Activated CD4-positive, alpha-beta T cell treated with anti-CD3 and anti-CD28 coated beads, Interleukin-2, amount 50 U/mL, for 1 hour (primary cell): ENCODE measurements at regions not wholly inside any gene's neighbourhood (a gene's known extent, or its start where the extent isn't known, plus 50 kb on each side); places are given as distances from the start of the nearest gene placed in this dataset.

Experiments
- DNase-seq: peaks from one replicate; pipeline ENCODE4 v3.0.0-alpha.2; 2020

DNA sequence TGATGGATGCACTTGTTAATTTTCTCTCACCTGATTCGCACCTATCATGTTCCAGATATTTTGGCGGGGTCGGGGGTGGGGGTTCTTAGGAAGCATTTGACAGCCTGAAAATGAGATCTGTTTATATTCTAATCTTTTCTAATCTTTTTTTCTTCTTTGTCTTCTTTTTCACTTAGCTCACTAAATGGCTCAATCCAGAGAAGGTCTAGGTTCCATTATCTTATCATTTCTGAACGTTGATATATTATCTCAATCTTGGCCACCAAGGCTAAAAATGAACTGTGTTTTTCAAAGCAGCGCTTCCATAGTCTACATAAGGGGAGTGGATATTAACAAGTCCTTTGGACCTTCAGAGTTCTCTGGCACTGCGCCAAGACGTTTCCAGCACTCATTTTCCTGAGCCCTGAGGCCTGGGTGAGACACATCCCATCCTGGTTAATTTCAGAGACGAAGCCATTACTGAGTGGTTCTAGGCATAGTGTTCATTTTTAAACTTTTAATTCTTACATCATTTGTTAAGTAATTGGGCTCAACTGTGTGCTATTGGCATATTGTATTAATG, 229.0 kb downstream of the SOX11 start:
- no peak for DNase-seq

- no peak for DNase-seq
Observed at GRCh38 chr2:5923957-5924945, 232.1 kb downstream of the SOX11 start.

DNA sequence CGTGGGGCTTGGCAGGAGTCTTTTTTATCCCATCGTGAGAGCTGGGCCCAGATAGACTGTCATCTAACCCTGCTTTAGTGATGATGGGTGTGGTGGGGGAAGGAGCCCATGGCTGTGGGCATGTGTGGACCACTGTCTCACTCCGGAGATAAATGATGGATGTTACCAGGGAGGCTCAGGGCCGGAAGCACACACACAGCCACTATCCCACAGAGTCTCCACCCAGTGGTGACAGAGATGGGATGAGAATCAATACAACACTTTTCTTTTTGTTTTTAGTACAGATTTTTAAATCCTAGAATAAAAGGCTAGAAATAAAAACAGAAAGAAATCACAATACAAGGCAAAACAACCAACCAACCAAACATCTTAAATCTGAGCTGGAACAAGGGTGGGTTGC, 233.4 kb downstream of the SOX11 start:
- no peak for DNase-seq

- no peak for DNase-seq
Observed at GRCh38 chr2:5926871-5927512, 234.8 kb downstream of the SOX11 start.

DNA sequence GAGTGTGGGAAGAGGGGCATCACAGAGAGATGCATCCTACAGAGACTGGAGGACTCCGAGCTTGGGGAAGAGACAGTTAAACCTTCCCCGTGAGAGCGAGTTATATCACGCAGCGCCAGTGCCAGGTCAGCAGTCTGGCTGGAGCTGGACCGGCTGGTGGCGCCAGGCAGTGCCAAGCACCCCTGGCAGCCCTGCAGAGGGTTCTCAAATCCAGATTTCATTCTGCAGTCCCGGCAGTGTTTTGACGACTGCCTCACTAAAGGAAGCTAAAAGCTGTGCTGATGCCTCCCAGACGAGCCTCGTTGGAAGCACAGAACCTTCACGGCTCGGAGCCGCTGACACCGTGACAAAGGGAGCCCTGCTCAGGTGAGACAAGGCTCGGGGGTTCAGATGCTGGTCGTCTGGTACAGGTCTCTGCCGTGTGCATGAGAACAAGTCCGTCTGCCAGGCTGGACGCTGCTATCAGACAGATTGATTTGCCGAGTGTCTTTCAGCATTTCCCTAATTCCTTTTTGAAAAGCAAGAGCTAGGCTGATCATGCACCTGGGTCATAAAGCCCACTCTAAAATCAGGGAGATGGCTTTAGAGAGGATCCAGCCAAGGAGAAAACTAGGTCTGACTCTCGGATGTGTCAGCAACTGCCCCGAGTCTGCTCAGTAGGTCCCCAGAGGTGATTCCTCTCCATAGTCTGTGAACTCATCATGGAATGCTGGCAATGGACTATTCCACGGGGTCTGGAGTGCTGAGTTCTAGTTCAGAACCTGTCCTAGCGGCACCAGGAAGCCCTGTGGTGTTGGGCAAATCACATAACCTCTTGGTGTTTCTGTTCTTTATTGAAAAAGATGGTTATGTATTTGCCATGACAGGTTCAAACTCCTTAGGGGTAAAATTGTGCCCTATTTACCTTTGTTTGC, 240.6 kb downstream of the SOX11 start:
- DNase-seq = no peak

- DNase-seq = no peak
Observed at GRCh38 chr2:5933669-5934068, 241.5 kb downstream of the SOX11 start.

GRCh38 chr2:5937321-5937720, 245.1 kb downstream of the SOX11 start:
- no peak for DNase-seq

DNA sequence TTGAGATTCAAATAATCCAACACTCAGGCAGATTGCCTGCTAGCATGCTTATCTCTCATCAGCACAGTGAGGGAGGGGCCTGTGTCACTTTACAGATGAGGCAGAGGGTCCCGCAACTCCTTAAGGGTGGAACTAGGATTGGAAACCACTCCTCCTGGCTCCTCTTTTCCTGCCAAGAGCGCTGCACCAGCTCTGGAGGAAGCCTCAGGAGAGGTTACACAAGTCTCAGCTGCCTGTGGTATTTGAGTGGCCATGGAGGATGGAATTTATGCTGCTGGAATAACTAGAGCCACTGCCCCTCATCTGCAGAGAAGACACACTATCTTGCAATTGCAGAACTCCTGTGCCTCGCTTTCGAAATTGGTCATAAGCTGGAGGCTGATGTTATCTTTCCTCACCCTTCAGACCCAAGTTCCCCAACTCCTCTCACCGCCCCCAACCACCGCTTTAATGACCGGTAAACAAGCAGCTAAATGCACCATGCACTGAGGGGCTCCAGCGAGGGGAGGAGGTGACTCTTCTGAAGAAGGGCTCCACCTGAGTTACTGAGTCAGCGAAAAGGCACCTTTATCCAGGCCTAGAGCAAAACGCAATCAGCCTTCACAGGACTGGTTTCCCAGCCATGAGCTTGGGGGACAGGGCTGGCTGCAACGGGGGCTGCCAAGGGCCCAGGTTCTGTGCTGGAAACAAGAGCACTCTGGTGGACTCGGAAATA, 245.8 kb downstream of the SOX11 start:
- no peak for DNase-seq

DNA sequence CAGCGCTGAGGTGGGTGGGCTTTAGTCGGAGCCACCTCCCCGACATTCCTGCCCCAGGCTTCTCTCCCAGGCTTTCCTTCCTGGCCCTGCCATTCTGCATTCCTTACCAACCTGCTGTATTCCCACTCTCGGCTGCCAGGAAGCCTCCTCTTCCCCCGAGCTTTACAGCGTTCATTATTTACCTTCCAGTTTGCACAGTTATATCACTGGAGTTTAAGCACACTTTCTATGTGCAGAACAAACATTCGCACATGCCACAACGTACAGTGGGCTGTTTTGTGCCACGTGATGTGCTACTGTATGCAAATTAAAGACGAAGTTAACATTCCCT, 246.3 kb downstream of the SOX11 start:
- DNase-seq = no peak

DNA sequence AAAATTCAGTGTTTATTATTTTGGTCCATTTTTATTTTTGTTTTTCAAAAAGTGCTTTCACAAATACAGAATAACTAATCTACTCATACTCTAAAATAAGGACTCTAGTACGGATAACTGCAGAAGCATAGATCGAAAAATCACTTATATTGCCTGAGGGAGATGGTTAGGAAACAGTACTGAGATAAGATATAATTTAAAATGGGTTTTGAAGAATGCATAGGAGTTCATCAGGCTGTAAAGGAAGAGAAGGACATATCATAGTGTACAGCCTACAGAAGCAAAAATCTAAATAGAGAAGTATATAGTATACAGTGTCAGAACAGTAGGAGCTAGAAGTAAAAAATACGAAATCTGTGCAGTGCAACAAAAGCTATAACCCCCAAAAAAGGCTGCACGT, 247.4 kb downstream of the SOX11 start:
- no peak for DNase-seq

GRCh38 chr2:5940596-5941535, 248.7 kb downstream of the SOX11 start:
- no peak for DNase-seq

DNA sequence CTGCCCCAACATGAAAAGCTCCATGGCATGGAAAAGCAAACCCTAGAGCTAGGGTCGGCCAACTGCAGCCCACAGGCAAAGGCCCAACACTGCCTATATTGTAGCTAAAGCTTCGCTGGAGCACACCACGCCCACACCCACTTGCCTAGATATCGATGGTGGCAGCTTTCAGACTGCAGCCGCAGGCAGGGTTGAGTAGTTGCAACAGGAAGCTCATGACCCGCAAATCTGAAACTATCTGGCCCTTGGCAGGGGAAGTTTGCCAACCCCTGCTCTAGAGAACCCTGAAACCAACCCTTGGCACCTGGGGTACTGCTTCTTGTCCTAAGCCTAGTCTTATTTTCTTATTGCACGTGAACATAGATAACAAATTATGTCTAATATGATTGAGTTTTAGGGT, 250.0 kb downstream of the SOX11 start:
- DNase-seq = no peak

- DNase-seq = no peak
Observed at GRCh38 chr2:5945742-5946141, 253.6 kb downstream of the SOX11 start.

DNA sequence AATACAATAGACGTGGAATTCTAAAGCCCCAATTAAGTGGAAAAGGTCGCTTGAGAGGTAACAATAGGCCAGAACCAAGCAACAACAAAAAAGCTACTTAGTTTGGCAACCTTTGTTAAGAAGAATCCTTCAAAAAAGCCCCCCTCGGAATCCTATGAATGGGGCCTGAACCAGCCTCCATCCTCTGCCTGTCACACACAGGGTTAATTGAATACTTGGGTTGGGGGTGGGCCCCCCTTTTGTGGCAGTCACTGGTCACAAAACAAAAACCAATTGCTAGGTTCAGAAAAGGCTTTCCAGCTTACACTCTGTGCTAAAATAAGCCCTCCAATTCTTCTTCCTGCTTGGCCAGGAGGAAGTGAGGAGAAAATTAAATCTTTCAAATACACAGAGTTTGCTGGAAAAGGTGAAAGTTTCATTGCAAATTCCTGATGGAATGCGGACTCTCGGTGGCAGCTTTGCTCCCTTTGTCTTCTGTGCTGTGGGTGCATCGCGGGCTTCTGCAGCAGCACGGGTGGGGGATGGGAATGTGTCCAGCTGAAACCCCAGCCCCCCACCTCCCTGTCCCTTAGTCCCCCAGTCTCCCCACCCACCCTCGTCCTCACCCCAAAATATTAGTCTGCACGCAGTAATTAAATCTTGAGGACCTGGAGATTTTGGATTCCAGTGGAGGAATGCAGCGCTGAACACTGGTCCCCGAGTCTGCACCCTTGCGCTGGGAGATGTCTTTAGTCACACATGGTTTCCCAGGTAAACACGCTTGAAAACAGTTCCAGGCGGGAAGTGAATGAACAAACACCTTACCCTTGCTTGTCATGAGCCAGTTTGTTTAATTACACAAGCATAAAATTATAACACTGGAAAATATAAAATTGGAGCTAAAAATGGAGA, 254.3 kb downstream of the SOX11 start:
- DNase-seq = no peak

DNA sequence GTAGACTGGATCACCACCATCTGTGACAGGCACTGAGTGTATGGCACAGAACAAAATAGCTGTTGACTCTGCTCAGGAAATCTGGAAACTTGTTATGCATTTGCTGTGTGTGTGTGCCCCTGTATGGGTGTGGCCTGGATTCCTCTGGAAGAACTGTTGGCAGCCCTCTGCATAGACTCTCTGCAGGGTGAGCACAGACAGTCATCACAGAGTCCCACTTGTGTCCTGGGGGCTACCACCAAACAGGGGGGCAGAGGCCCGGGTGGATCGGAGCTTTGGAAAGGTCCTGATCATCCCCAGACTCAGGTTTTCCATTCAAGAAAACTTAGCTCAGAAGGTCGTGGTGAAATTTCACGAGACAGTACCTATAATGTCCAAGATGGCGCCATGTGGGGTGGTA, 258.6 kb downstream of the SOX11 start:
- DNase-seq = no peak

GRCh38 chr2:5951471-5951870, 259.3 kb downstream of the SOX11 start:
- no peak for DNase-seq

- no peak for DNase-seq
Observed at GRCh38 chr2:5953525-5953924, 261.3 kb downstream of the SOX11 start.

- DNase-seq = no peak
Observed at GRCh38 chr2:5954509-5954908, 262.3 kb downstream of the SOX11 start.

- DNase-seq = no peak
Observed at GRCh38 chr2:5955921-5956320, 263.7 kb downstream of the SOX11 start.
